Stimulated activated CD4-positive, alpha-beta T cell treated with anti-CD3 and anti-CD28 coated beads, Interleukin-1b, Interleukin-23, amount 100 ng/mL, for 1 hour (primary cell): ENCODE measurements at regions not wholly inside any gene's neighbourhood (a gene's known extent, or its start where the extent isn't known, plus 50 kb on each side); places are given as distances from the start of the nearest gene placed in this dataset.
A peak's percentile ranks its signal among the peaks of the same experiment; 100 is the strongest.

Experiments
- DNase-seq, 2 donors: peaks; one replicate each; pipeline ENCODE4 v3.0.0-alpha.2; 2020; ENCODE audit warnings: low read depth in 2 of 2

GRCh38 chr18:47758000-47758399 is 172.5 kb downstream of the SMAD2 start:
- DNase-seq, result no peak

DNA sequence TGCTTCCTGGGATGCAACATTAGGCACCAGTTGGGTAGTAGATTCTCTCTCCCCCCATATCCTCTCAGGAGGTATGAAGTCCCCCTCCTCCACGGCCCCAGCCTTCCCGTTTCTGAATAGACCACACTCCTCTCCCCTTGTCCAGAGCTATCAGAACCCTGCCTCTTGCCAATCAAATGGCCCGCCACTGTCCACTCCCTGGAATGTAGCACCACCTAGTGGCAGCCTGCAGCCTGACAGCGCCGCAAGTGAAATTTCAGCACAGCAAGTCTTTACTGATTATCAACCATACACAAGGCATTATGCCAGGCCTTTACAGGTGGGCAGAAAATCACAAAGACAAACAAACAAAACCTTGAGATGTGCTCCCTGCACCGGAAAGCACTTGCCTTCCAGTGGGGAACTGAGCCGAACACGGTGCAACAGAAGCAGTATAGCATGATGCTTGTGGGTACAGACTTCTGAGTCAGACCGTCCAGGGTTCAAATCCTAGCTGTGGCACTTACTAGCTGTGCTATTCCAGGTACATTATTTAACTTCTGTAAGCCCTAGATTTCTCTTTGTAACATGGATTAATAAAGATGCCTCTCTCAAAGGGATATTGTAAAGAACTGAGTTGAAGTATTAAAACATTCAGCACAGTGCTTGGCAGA is 174.0 kb downstream of the SMAD2 start:
- peak in 1 of 2 donors; percentile 24 for DNase-seq

DNA sequence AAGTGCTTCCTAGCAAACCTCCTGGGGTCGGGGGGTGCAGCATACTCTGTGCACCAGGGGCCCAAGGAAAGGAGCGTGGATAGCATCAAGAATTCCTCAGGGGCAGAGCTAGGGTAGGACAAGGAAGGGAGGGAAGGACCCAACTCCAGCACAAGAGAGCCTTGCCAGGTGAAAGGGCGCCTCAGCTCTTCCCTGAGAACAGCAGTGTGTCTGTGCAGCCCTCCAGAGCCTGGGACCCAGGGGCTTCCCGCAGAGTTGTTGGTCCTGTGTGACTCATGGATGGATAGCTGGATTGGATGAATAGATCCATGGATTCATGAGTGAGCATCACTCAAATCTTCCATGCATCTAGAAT is 175.4 kb downstream of the SMAD2 start:
- no peak for DNase-seq

GRCh38 chr18:47754311-47755101 is 176.0 kb downstream of the SMAD2 start:
- peak in 1 of 2 donors; percentile 19 for DNase-seq

DNA sequence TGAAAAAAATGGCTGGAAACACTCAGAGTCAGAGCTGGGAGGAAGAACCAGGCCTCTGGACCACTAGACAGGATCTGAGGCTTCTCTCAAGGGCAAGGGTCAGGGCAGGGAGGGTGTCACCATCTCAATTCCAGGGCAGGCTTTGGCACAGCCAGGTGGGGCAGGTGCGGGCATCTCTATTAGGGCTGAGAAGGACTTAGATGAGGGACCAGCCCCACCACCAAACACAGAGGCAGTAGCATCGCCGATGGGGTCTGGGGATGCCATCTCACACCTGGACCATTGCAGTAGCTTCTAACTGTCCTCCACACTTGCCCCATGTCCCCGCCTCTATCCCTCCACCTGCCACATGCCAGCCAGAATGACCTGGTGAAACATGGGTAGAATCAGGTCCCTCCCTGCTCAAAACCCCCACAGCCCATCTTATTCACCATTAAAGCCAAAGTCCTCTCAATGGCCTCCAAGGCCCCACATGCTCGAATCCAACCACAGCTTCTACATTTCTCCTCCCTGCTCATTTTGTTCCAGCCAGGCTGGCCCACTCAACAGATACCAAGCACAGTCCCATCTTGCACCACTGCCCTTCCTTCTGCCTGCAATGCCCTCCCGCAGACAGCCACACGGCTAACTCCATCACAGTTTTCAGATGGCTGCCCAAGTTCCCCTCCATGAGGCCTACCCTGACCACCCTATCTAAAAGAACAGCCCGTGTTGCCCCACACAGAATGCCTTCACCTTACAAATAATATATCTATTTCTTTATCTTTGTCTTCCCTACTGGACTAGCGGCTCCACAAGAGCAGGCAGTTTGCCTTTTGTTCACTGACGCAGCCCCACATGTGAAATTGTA is 177.4 kb downstream of the SMAD2 start:
- DNase-seq, result no peak

GRCh38 chr18:47750889-47751423 is 179.5 kb downstream of the SMAD2 start:
- DNase-seq, result no peak

GRCh38 chr18:47749600-47749973 is 180.9 kb downstream of the SMAD2 start:
- DNase-seq, result no peak

- DNase-seq, result peak; percentile 58 to 81
Measured at GRCh38 chr18:47748847-47749599, 181.4 kb downstream of the SMAD2 start.

DNA sequence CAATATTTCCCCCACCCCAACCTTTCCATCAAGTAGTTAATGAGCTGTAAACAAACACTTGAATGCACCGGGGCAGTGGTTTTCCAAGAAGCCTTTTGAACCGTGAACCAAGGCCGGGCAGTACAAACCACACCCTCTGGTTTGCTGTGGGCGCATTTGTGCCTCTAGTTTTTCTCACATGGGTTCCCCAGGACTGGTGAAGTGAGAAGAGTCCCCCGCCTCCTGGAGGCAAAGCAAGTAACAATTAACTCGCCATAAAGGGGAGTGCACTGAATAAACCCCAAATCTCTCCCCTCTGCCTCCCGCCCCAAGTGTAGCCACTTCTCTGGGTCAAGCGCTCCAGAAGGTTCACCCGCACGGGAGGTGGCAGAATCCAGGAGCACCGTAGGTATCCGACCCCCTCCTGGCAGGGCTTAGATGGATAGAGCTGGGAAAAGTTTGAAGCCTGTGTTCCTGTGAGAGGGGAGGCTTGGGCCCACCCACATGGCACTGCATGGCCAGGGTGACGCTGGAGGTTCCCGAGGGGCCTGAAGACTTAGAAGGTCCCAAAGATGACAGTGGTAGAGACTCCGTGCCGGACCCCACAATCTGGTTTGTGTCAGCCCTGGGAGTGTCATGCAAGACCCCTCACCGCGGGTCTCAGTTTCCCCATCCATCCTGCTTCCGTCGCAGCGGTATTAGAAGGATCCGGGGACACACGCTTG is 182.2 kb downstream of the SMAD2 start:
- no peak for DNase-seq

- no peak for DNase-seq
Measured at GRCh38 chr18:47747260-47747795, 183.1 kb downstream of the SMAD2 start.

DNA sequence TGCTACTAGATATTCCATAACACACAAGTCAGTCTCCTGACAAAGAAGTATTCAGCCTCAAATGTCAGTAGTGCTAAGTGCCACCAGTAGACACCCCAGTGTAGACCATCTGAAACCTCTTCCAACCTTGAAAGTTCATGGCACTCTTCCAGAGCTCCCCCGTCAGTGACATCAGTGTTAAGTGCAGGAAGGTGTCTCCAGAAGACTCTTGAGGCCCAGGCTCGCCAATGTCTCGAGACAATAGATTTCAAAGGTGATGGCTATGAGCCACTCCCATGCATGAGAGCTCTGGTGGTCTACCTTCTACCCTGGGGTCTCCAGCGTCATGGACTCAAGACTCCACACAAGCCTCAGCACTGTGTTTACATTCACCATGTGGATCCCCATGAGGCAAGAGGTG is 183.8 kb downstream of the SMAD2 start:
- no peak for DNase-seq

DNA sequence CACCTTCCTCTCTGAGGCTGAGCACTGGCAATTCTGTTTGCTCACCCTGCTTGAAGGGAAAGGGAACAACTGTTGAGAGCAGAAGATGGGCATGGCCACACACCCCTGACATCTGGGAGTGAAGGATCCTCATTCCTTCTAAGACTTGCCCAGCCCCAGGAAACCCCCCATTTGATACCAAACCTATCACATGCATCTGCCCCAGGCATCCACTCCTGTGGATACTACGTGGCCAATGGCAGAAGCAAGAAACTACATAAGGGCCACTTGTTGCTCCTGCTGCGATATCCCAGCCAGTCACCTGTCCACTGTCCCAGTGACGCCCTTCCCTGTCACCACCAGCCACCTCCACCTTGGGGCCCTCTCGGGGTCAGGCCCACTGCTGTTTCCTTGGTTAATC is 185.2 kb downstream of the SMAD2 start:
- no peak for DNase-seq

GRCh38 chr18:47737956-47738355 is 192.5 kb downstream of the SMAD2 start:
- DNase-seq, result no peak

DNA sequence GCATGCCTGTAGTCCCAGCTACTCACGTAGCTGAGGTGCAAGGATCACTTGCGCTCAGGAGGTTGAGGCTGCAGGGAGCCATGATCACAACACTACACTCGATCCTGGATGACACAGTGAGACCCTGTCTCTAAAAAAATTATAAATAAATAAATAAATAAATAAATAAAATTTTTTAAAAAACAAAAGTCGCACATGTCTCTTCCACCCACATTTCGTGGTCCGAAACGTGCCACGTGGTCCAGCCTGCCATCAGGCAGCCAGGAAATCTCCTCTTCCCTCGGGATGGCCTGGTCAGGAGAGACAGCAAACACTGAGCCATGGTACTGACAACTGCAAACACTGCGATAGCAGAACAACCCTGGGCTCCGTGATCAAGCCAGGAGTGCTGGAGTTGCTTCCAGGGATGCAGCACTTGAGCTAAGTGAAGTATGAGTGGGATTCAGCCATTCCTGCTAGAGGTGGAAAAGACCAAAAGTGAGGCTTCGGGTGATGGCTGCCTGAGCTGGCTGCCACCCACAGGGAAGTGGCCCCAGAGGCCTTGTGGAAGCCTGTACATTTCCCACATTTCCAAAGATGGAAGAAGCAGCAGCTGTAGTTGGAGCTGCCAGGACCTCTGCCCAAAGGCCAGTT is 193.1 kb downstream of the SMAD2 start:
- DNase-seq, result no peak

- DNase-seq, result no peak
Measured at GRCh38 chr18:47736376-47737140, 193.9 kb downstream of the SMAD2 start.

GRCh38 chr18:47735041-47735702 is 195.3 kb downstream of the SMAD2 start:
- DNase-seq, result no peak

- no peak for DNase-seq
Measured at GRCh38 chr18:47731276-47731675, 199.2 kb downstream of the SMAD2 start.

DNA sequence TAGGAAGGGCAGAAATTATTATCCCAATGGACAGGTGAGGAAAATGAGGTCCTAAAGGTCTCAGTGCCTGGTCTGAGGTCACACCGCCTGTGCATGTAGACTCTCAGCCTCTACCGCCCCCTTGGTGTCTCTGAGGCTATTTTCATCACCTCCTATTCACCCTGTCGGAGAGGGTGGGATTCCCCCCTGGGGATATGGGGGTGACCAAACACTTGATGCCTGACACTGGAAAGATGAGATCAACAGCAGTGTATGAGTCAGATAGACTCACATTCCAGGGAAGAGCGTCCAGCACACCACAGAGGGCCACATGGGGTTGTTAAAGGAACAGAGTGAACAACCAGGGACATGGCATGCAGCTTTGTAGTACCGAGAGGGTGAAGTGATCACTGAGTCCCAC is 199.7 kb downstream of the SMAD2 start:
- no peak for DNase-seq

DNA sequence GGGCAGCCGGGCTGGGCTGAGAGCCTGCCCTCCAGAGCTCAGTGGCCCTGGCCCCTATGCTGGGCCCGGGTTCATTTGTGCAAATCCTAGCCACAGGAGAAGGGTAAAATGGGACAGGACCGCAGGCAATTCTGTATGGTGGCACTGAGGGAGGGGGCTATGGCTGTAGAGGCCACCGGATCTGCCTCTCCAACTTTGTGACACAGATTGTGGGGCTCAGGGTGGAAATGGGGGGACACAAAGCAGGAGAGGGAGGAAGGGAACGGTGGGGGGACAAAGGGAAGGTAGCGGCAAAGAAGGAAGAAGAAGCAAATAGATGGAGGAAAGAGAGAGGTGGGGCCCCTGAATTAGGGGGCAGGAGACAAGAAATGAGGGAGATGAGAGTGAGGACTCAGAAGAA is 201.1 kb downstream of the SMAD2 start:
- DNase-seq, result no peak
